Upper lobe of left lung (tissue), 4 donors: ENCODE measurements at regions not wholly inside any gene's neighbourhood (a gene's known extent, or its start where the extent isn't known, plus 50 kb on each side); places are given as distances from the start of the nearest gene placed in this dataset.

Experiments
- EP300 ChIP-seq, 4 donors: sonication (generic); formaldehyde crosslinking; IDR thresholded peaks; one replicate each; pipeline ENCODE4 v1.5.1; 2017; ENCODE audit warnings: antibody characterized with exemption in 4 of 4, control low read depth in 2 of 4
- POLR2A ChIP-seq, 4 donors: fragments of 450-650 bp; IDR thresholded peaks; one replicate each; pipeline ENCODE4 v1.5.1; 2016 to 2017; ENCODE audit warnings: antibody characterized with exemption in 4 of 4, mild to moderate bottlenecking in 2 of 4
- POLR2AphosphoS5 ChIP-seq, 2 donors: sonication (generic); formaldehyde crosslinking; IDR thresholded peaks; one replicate each; pipeline ENCODE4 v1.5.1; 2017; ENCODE audit warnings: antibody characterized with exemption in 2 of 2
- TF ChIP-seq, protein P1 (sequence below), 6 experiments: fragments of 450-650 bp in 4 of 6; fragments of 200-600 bp in 2 of 6; sonication (generic) in 2 of 6; IDR thresholded peaks; one replicate each; pipeline ENCODE4 v1.5.1; 2016 to 2019; ENCODE audit warnings: antibody characterized with exemption in 6 of 6

GRCh38 chr12:85664429-85664828, 171.8 kb downstream of the RASSF9 start:
- TF ChIP-seq, protein P1, sequence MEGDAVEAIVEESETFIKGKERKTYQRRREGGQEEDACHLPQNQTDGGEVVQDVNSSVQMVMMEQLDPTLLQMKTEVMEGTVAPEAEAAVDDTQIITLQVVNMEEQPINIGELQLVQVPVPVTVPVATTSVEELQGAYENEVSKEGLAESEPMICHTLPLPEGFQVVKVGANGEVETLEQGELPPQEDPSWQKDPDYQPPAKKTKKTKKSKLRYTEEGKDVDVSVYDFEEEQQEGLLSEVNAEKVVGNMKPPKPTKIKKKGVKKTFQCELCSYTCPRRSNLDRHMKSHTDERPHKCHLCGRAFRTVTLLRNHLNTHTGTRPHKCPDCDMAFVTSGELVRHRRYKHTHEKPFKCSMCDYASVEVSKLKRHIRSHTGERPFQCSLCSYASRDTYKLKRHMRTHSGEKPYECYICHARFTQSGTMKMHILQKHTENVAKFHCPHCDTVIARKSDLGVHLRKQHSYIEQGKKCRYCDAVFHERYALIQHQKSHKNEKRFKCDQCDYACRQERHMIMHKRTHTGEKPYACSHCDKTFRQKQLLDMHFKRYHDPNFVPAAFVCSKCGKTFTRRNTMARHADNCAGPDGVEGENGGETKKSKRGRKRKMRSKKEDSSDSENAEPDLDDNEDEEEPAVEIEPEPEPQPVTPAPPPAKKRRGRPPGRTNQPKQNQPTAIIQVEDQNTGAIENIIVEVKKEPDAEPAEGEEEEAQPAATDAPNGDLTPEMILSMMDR (IDR thresholded peaks at IDR 0.05), result no peak
- TF ChIP-seq POLR2AphosphoS5 (IDR thresholded peaks at IDR 0.05) (no peak), POLR2A (IDR thresholded peaks at IDR 0.05) (no peak), EP300 (IDR thresholded peaks at IDR 0.05) (no peak)
